ENCODE measurements at regions not wholly inside any gene's neighbourhood (a gene's known extent, or its start where the extent isn't known, plus 50 kb on each side); places are given as distances from the start of the nearest gene placed in this dataset.

DNA sequence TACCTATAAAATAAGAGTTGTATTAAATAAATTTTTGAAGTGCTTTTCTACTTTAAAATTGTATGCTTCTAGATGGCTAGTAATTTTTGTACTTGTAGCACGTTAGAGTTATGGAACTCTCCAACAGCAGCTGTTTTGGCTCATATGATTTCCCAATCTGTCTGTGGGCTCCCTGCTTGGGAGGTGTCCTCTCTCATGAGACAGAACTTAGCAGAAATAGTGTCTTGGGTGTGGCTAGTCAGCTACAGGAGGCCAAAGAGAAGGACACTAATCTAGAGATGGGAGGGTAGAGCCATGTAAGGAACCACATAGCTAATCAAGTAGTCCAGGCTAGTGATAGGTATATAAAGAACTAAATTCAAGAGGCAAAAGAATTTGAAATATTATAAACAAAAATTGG lies 78.4 kb upstream of the DAB2 start:
- Histone ChIP-seq H3K9me3 (ENCODE audit: low read length) (no peaks in the 10 kb centered on the region), H3K9ac (ENCODE audit: low read length) (no peak overlapping the region), H2AFZ (ENCODE audit: low read length) (no peak overlapping the region; the same call in 1 of the 2 replicates), H3K27me3 (ENCODE audit: low read length) (no peaks in the 10 kb centered on the region), H3F3A (ENCODE audit: low read length, unreplicated experiment) (peaks cover 7% of the 10 kb centered on the region), H3K9me2 (replicated peaks; ENCODE audit: low read length) (no peaks in the 10 kb centered on the region), H3K4me3 (ENCODE audit: low read length) (no peak overlapping the region), H4K20me1 (ENCODE audit: low read length) (no peaks in the 10 kb centered on the region), H3K4me1 (ENCODE audit: insufficient read depth, low read length) (peaks cover 29% of the 10 kb centered on the region), H3K27ac (ENCODE audit: low read length) (no peak overlapping the region), H3K79me2 (ENCODE audit: low read length) (no peaks in the 10 kb centered on the region), H3K36me3 (ENCODE audit: low read depth, low read length) (no peaks in the 10 kb centered on the region), H3K4me2 (ENCODE audit: low read length) (no peak overlapping the region)
- DNase-seq: no peak
- TF ChIP-seq EZH2phosphoT487 (IDR thresholded peaks at IDR 0.05; ENCODE audit: borderline replicate concordance, low read length): no peak
- TF ChIP-seq EZH2 (IDR thresholded peaks at IDR 0.05; ENCODE audit: low read length, unreplicated experiment): no peak
- TF ChIP-seq, protein P1, sequence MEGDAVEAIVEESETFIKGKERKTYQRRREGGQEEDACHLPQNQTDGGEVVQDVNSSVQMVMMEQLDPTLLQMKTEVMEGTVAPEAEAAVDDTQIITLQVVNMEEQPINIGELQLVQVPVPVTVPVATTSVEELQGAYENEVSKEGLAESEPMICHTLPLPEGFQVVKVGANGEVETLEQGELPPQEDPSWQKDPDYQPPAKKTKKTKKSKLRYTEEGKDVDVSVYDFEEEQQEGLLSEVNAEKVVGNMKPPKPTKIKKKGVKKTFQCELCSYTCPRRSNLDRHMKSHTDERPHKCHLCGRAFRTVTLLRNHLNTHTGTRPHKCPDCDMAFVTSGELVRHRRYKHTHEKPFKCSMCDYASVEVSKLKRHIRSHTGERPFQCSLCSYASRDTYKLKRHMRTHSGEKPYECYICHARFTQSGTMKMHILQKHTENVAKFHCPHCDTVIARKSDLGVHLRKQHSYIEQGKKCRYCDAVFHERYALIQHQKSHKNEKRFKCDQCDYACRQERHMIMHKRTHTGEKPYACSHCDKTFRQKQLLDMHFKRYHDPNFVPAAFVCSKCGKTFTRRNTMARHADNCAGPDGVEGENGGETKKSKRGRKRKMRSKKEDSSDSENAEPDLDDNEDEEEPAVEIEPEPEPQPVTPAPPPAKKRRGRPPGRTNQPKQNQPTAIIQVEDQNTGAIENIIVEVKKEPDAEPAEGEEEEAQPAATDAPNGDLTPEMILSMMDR (conservative IDR thresholded peaks at IDR 0.05; ENCODE audit: low read depth, low read length): no peak
- POLR2A ChIA-PET (ENCODE audit: unreplicated experiment): no interaction called here
- no peak for ATAC-seq
- CTCF ChIA-PET: interaction anchor here (0.9 kb wide), 1 partner anchor 39 kb away, joined by 3 read pairs; no protein-coding TSS in a partner anchor
- BruUV-seq (replicated peaks): no TSS peak
- intact Hi-C loops (cut with micrococcal nuclease): no loop called here

DNA sequence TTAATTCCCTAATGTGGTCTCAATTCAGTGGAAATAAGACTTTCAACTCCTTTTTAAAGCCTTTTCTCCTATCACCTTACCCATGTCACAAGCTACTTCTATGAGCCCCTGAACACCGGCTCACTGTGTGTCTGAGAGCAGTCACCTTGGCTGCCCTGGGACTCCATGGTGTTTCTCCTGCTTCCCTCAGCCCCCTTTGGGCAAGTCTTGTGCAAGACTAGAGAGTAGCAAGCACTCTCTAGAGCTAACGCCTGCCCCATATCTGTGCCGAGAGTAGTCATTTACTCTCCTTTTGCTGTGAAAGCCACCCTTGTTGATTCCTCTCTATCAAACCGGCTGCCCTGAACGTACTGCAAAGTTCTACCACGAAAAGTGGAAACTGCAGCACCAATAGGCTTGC lies 77.9 kb upstream of the DAB2 start:
- no peak overlapping the region for H3K4me3 ChIP-seq (ENCODE audit: low read length)
- DNase-seq (no peak), ATAC-seq (no peak)
- no peaks in the 10 kb centered on the region for H3K36me3 ChIP-seq (ENCODE audit: low read depth, low read length)
- H2AFZ ChIP-seq (ENCODE audit: low read length): peak overlapping the region; percentile 79
- no peaks in the 10 kb centered on the region for H3K9me3 ChIP-seq (ENCODE audit: low read length)
- no peaks in the 10 kb centered on the region for H4K20me1 ChIP-seq (ENCODE audit: low read length)
- no peak for TF ChIP-seq EZH2 (IDR thresholded peaks at IDR 0.05; ENCODE audit: low read length, unreplicated experiment)
- no peak for TF ChIP-seq EZH2phosphoT487 (IDR thresholded peaks at IDR 0.05; ENCODE audit: borderline replicate concordance, low read length)
- TF ChIP-seq, protein P1 (conservative IDR thresholded peaks at IDR 0.05; ENCODE audit: low read depth, low read length): no peak
- H3K79me2 ChIP-seq (ENCODE audit: low read length): no peaks in the 10 kb centered on the region
- H3K27me3 ChIP-seq (ENCODE audit: low read length): no peaks in the 10 kb centered on the region
- POLR2A ChIA-PET (ENCODE audit: unreplicated experiment): no interaction called here
- intact Hi-C loops (cut with micrococcal nuclease): no loop called here
- H3K9me2 ChIP-seq (replicated peaks; ENCODE audit: low read length): no peaks in the 10 kb centered on the region
- CTCF ChIA-PET: no interaction called here
- H3K4me1 ChIP-seq (ENCODE audit: insufficient read depth, low read length): peaks cover 32% of the 10 kb centered on the region
- peaks cover 7% of the 10 kb centered on the region for H3F3A ChIP-seq (ENCODE audit: low read length, unreplicated experiment)
- H3K4me2 ChIP-seq (ENCODE audit: low read length): peak overlapping the region; percentile 76; the same call in 1 of the 2 replicates
- no TSS peak for BruUV-seq (replicated peaks)
- peak overlapping the region; percentile 42; the same call in 1 of the 2 replicates for H3K9ac ChIP-seq (ENCODE audit: low read length)
- H3K27ac ChIP-seq (ENCODE audit: low read length): peak overlapping the region; percentile 79

DNA sequence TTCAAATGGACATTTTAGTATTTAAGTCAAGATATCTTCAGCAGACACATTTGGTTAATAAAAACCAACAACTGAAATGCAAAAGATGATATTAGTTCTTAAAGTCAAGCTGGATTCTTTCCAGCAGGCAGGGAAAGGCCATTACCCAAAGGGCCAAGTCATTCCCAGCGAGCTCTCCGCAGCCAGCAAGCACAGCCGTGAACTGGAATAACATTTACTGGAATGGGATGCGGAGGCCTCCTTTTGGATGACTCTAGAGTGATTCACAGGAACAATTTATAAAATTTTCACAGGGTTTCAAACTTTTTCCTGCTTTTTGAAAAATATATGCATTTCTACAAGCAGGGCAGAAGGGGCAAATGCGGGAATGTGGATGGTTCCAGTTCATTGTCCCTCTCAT lies 76.6 kb upstream of the DAB2 start:
- DNase-seq: peak; percentile 81

More for the DNA sequence above, 76.6 kb upstream of the DAB2 start:
- H3K4me3 ChIP-seq (ENCODE audit: low read length): peak overlapping the region; percentile 43; the same call in 1 of the 2 replicates
- H3K27ac ChIP-seq (ENCODE audit: low read length): peak overlapping the region; percentile 79
- no TSS peak for BruUV-seq (replicated peaks)
- no peaks in the 10 kb centered on the region for H3K79me2 ChIP-seq (ENCODE audit: low read length)
- intact Hi-C loops (cut with micrococcal nuclease): no loop called here
- TF ChIP-seq, protein P1 (conservative IDR thresholded peaks at IDR 0.05; ENCODE audit: low read depth, low read length): no peak
- TF ChIP-seq EZH2 (IDR thresholded peaks at IDR 0.05; ENCODE audit: low read length, unreplicated experiment): no peak
- no peak for TF ChIP-seq EZH2phosphoT487 (IDR thresholded peaks at IDR 0.05; ENCODE audit: borderline replicate concordance, low read length)
- no peaks in the 10 kb centered on the region for H3K9me3 ChIP-seq (ENCODE audit: low read length)
- no peaks in the 10 kb centered on the region for H3K9me2 ChIP-seq (replicated peaks; ENCODE audit: low read length)
- H2AFZ ChIP-seq (ENCODE audit: low read length): peak overlapping the region; percentile 79
- H3K4me2 ChIP-seq (ENCODE audit: low read length): peak overlapping the region; percentile 76
- peaks cover 32% of the 10 kb centered on the region for H3K4me1 ChIP-seq (ENCODE audit: insufficient read depth, low read length)
- no peaks in the 10 kb centered on the region for H4K20me1 ChIP-seq (ENCODE audit: low read length)
- peak overlapping the region; percentile 42 for H3K9ac ChIP-seq (ENCODE audit: low read length)
- ChIA-PET CTCF (interaction anchor here (1.6 to 1.7 kb wide), 3 partner anchors 46 to 125 kb away, joined by 9 to 12 read pairs (median 10); no protein-coding TSS in a partner anchor), POLR2A (ENCODE audit: unreplicated experiment) (interaction anchor here (0.6 to 1.0 kb wide), 2 partner anchors 17 to 77 kb away, joined by 3 read pairs; no protein-coding TSS in a partner anchor)
- ATAC-seq: peak; percentile 92
- peaks cover 7% of the 10 kb centered on the region for H3F3A ChIP-seq (ENCODE audit: low read length, unreplicated experiment)
- H3K27me3 ChIP-seq (ENCODE audit: low read length): no peaks in the 10 kb centered on the region
- H3K36me3 ChIP-seq (ENCODE audit: low read depth, low read length): no peaks in the 10 kb centered on the region
